Lung microvascular endothelial cell (primary cell): ENCODE measurements at regions not wholly inside any gene's neighbourhood (a gene's known extent, or its start where the extent isn't known, plus 50 kb on each side); places are given as distances from the start of the nearest gene placed in this dataset.

Source experiments
- DNase-seq, 2 donors: peaks; one replicate each; pipeline versions ENCODE4 v3.0.0 to v3.0.0-alpha.2; 2010; ENCODE audit warnings: low read depth in 2 of 2

DNA sequence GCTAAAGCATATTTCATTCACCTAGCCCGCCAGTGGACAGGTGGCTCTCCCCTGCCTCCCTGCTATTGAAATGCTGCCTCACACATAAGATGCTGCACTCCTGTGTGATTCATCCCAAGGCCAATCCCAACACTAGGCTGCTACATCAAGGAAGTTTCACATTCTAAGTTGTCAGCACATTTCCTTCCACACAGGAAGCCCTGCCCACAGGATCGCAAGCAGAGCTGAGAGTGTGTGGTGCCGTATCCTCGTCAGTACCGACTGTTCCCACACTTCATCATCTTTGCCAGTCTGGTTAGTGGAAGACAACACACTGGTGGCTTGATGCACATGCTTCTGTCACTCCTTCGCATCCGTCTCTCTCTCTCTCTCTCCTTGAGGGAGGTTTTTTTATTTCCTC is 194.3 kb upstream of the PPP2R2D start:
- no peak for DNase-seq

DNA sequence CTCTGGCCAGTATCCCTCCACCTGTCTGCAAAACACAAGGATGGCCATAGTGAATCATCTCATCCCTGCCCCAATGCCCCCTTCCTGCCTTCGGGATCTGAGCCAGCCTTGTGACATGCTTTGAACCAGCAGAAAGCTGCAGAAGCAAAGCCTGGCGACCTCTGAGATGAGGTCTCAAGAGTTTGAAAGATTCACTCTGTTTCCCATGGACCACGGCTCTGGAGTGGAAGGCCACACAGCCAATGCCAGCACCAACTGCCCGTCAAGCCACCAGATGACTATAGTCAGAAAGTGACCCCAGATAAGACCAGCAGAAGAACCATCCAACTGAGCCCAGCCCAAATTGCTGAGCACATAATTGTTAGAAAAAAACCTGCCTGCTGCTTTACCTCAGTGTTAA is 193.9 kb upstream of the PPP2R2D start:
- no peak for DNase-seq

GRCh38 chr10:131708225-131708880 is 192.5 kb upstream of the PPP2R2D start:
- no peak for DNase-seq

DNA sequence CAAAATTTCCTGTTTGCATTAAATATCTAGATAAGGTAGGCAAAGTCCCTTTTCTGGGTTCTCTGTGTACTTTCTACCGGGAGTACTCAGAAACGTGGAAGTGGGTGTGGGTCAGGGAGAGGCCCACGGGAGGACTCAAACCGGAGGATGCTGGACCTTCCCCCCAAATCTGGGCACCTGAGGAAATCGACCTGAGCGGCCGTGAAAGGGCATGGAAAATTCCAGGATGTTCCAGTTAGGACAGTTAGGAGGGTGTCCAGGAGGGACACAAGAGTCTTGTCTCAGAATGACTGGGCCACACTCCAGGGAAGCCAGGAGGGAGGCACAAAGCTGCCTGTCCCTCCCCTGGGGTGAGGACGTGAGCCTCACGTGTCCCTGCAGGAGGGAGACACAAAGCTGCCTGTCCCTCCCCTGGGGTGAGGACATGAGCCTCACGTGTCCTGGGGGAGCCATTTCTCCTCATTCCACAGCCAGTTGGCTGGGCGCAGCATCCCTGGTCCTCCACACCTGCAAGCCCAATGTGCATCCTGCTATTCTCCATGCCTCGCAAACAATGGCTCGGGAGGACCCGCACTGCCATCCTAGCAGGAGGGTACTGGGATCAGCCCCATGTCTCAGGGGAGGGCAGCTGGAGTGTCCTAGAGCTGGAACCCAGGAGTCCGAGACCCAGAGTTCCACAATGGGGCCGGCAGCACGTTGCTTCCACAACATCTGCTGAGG is 190.5 kb upstream of the PPP2R2D start:
- DNase-seq: no peak

DNA sequence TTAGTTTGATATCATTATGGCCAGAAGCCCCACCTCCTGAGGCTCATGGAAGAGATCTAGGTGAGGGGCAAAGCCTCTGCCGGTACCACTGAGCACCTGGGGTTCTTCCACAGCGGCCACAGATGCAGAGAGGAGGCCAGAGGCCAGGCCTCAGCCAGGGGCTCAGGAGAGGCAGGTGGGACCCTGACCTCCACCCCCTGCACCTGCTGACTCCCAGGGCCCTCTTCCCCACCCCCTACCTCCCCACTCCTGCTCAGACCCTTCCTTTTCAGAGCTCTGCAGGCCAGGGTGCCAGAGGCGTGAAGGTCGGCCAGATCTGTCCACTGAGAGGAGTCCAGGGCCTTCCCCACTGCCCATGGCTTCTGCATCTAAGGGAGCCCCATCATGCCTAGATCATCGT is 178.7 kb upstream of the PPP2R2D start:
- no peak for DNase-seq

GRCh38 chr10:131722525-131723264 is 178.1 kb upstream of the PPP2R2D start:
- DNase-seq: no peak

DNA sequence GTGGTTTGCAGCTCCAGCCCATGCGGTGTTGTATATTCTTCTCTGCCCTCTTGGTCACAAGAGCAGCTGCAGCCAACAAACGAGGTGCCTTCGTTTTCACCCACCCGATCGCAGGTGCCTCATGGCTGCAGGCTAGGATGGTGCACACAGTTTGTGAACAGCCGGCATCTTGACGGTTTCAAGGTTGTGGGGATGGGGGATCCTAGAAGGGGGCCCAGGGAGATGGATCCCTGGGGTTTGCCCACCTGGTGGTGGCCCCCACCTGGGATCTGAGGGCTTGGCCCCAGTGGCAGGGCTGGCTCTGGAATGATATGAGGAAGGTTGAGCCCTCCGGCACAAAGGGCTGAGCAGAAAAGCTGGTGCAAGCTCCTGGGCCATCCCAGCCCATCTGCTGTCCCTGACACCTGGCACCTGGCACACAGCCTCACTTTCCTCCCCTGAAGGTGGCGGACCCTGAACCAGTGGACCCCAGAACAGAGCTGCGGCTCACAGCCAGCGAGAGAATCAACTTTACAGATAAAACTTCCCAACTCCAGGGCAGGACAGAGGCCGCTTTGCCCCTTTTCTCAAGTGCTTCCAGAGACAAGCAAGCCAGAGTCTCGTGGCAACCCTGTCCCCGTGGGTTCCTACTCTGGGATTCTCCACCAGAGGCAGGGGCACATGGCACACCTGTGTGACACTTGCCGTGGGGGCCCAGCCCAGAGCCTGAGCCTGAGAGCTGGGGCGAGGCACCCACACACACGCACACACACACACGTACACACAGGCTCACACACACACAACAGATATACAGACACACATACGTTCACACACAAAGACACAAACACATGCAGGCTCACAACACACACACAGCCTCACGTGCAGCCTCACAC is 177.3 kb upstream of the PPP2R2D start:
- DNase-seq: no peak

- DNase-seq: no peak
These were observed 176.7 kb upstream of the PPP2R2D start for GRCh38 chr10:131724169-131724545.

DNA sequence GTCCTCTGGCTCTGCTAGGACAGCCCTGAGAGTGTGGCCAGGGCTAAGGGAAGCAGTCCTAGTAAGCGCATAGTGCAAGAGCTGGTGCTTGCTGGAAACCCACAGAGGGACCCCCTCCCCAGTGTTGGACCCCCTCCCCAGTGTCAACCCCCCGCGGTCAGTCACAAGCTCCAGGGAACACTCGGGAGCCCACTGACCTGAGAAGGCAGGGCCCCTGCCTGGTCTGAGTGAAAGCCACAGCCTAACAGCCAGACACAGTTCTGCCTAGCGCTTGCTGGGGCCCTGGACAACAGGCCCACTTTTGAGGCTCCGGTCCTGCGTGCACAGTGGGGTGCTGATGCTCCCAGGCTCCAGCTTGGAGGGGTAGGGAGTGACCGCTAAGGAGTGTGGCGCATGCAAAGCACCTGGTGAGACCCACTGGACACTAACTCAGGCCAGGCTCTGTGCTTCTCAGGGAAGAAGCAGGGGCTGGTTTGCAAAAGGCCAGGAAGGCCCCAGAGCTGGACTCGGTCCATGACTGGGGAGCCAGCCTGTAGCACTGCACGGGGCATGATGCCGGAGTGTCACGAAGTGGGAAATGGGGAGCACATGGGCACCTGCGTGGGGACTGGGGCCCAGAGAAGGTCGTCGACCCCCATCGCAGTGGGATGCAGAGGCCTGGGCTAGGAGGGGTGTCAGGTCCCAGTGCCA is 175.8 kb upstream of the PPP2R2D start:
- no peak for DNase-seq

- DNase-seq: no peak
These were observed 175.2 kb upstream of the PPP2R2D start for GRCh38 chr10:131725581-131726069.

- peak in 1 of 2 donors; percentile 3 for DNase-seq
These were observed 174.5 kb upstream of the PPP2R2D start for GRCh38 chr10:131726076-131726880.

DNA sequence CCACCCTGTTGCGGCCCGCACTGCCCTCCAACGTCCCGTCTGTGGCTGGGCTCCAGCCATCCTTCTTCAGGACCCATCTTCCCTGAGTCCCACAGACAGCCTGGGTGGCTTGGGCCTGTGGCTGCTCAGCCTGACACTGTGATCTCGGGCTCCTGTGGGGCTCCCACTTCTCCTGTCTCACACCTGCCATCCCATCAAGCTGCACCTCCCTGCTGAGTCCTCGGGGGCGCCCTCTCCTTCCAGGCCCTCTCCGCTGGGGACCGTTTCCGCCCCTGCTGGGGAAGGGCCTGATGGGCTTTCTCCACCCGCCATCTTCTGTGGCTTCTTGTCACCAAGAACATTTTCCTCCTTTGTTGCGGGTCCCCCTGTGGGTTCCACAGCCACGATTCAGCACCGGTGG is 173.8 kb upstream of the PPP2R2D start:
- no peak for DNase-seq

GRCh38 chr10:131727560-131727959 is 173.2 kb upstream of the PPP2R2D start:
- DNase-seq: no peak

DNA sequence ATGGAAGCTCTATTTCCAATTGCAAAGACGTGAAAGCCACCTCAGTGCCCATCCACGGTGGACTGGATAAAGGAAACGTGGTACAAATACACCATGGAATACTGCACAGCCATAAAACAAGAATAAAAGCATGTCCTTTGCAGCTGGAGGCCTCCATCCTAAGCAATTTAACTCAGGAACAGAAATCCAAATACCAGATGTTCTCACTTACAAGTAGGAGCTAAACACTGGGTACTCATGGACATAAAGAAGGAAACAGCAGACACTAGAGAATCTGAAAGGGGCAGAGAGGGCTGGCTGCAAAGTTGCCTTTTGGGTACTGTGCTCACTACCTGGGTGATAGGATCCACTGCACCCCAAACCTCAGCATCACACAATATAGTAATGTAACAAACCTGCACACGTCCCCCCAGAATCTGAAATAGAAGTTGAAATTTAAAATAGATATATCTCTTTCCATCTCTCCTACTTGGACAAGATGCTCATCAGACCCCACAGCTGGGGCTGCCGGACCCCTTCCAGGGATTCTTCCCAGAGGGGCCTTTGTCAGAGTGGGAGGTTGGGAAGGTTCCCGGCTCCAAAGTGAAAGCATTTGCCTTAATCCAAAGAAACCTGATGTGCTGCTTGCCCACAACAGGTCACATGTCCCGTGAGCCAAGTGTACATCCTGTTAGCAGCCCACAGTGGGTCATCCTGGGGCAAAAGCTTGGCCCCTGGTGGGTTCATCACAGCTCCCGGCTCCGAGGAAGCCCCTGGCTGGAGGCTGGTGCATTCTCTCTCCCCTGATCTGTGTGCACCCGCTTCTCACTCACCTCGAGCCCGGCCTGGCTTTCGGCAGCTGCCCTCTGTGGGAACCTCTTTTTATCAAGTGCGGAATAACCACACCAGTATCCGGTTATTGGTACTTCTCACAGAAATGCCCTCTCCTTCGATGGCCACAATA is 172.3 kb upstream of the PPP2R2D start:
- DNase-seq: no peak

DNA sequence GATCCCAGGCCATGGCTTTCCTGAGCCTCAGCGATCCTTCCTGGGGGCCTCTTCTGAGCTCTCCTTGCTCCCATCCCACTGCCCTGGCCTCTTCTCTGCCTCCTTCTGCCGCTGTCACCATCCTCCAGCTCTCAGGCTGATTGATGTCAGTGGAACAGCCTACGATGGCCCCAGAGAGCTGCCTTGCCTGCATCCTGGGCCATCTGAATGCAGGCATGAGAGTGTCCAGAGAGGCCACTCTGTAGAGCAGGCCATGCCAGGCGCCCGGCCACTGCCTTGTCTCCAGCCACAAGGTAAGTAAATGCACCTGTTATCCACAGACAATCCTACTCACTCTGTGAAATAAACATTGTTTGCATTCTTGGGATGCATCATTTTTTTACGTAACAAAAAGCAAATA is 171.4 kb upstream of the PPP2R2D start:
- no peak for DNase-seq

DNA sequence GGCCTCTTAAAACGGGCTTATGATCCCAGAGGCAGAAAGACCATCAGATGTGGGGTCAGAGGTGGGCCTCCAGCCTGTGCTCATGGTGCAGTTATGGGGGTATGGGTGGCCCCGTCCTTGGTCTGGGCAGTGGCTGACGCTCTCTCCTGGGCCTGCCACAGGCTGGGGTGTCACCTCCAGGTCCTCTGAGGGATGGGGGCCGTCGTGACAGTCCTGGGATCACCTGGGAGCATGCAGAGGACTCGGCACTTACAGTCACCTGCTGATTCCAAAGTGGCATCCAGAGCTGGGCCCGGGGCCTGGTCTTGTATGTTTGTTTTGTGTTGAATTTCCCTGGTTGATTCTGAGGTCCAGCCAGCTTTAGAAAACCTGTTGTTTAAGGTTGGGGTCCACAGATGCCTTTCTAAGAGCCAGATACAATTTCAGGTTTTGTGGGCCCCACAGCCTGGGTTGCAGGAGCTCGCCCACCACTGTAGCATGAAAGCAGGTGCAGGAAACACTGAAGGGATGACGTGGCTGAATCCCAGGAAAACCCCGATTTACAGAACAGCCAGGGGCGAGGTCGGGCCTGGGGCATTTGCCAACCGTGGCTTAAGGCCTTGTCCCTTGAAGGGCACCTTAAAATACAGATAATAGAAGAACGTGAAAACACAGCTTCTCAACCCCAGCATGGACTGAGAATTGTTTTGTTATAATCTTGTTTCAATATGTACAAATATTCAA is 170.7 kb upstream of the PPP2R2D start:
- no peak for DNase-seq

GRCh38 chr10:131730771-131731497 is 169.9 kb upstream of the PPP2R2D start:
- no peak for DNase-seq
